Natural killer cell treated with Interleukin-12 subunit alpha and Interleukin-12 subunit beta and Interleukin-15 and Interleukin-18, amount 100 ng/mL, for 72 hours (primary cell): ENCODE measurements at regions not wholly inside any gene's neighbourhood (a gene's known extent, or its start where the extent isn't known, plus 50 kb on each side); places are given as distances from the start of the nearest gene placed in this dataset.

Source experiments
- ATAC-seq, 2 donors: fragments of 150-1000 bp; cut with Tn5 transposase in 1 of 2; sonication (Bioruptor Pico), chemical (Tn5 transposase) in 1 of 2; 2 replicates each; pipeline ENCODE4 v1.10.0; 2021
- DNase-seq: peaks from one replicate; pipeline ENCODE4 v3.0.0; 2022; ENCODE audit warnings: low spot score
- H3K27ac Mint-ChIP-seq, 2 donors: 1 replicate in 1 of 2; 2 replicates in 1 of 2; pipeline ENCODE4 v1.8.0; 2022; ENCODE audit warnings: mixed read lengths in 2 of 2, mild to moderate bottlenecking in 1 of 2, moderate library complexity in 1 of 2
- H3K27me3 Mint-ChIP-seq, 2 donors: 1 replicate in 1 of 2; 2 replicates in 1 of 2; pipeline ENCODE4 v1.8.0; 2022; ENCODE audit warnings: mixed read lengths in 2 of 2
- H3K36me3 Mint-ChIP-seq: one replicate; pipeline ENCODE4 v1.8.0; 2022; ENCODE audit warnings: mixed read lengths
- H3K4me1 Mint-ChIP-seq, 2 donors: 1 replicate in 1 of 2; 2 replicates in 1 of 2; pipeline ENCODE4 v1.8.0; 2022; ENCODE audit warnings: low read depth in 2 of 2, mixed read lengths in 2 of 2, mild to moderate bottlenecking in 1 of 2
- H3K4me3 Mint-ChIP-seq: one replicate; pipeline ENCODE4 v1.8.0; 2022; ENCODE audit warnings: mixed read lengths
- H3K9me3 Mint-ChIP-seq: 2 replicates; pipeline ENCODE4 v1.8.0; 2022; ENCODE audit warnings: mixed read lengths

GRCh38 chr15:100714749-100715342 is 112.5 kb downstream of the ASB7 start:
- ATAC-seq (no peak), DNase-seq (no peak)
- Mint-ChIP-seq H3K4me3 (no peak overlapping the region), H3K9me3 (peaks cover 3% of the 10 kb centered on the region), H3K27ac (no peak overlapping the region), H3K4me1 (peaks cover 0 to 3% of the 10 kb centered on the region in 2 donors), H3K27me3 (peaks cover 2 to 11% of the 10 kb centered on the region in 2 donors), H3K36me3 (peaks cover 5% of the 10 kb centered on the region)

GRCh38 chr15:100715571-100716455 is 113.4 kb downstream of the ASB7 start:
- Mint-ChIP-seq H3K9me3 (no peaks in the 10 kb centered on the region), H3K36me3 (no peaks in the 10 kb centered on the region), H3K27me3 (peaks cover 0 to 13% of the 10 kb centered on the region in 2 donors), H3K4me1 (no peaks in the 10 kb centered on the region), H3K27ac (no peak overlapping the region), H3K4me3 (no peak overlapping the region)
- DNase-seq (no peak), ATAC-seq (no peak)

- ATAC-seq (no peak), DNase-seq (no peak)
- no peaks in the 10 kb centered on the region for H3K9me3 Mint-ChIP-seq
- peaks cover 0 to 13% of the 10 kb centered on the region in 2 donors for H3K27me3 Mint-ChIP-seq
- H3K36me3 Mint-ChIP-seq = no peaks in the 10 kb centered on the region
- H3K27ac Mint-ChIP-seq = no peak overlapping the region
- no peaks in the 10 kb centered on the region for H3K4me1 Mint-ChIP-seq
- H3K4me3 Mint-ChIP-seq = no peak overlapping the region
Measured at GRCh38 chr15:100716456-100717085, 114.2 kb downstream of the ASB7 start.

- Mint-ChIP-seq H3K27me3 (peaks cover 0 to 13% of the 10 kb centered on the region in 2 donors), H3K36me3 (no peaks in the 10 kb centered on the region), H3K4me3 (no peak overlapping the region), H3K4me1 (no peaks in the 10 kb centered on the region), H3K9me3 (no peaks in the 10 kb centered on the region), H3K27ac (no peak overlapping the region)
- DNase-seq = no peak
- ATAC-seq = no peak
Measured at GRCh38 chr15:100717596-100717995, 115.2 kb downstream of the ASB7 start.

- H3K27ac Mint-ChIP-seq = no peak overlapping the region
- DNase-seq (no peak), ATAC-seq (no peak)
- H3K27me3 Mint-ChIP-seq = peaks cover 6 to 13% of the 10 kb centered on the region in 2 donors
- H3K4me3 Mint-ChIP-seq = no peak overlapping the region
- H3K36me3 Mint-ChIP-seq = no peaks in the 10 kb centered on the region
- H3K4me1 Mint-ChIP-seq = no peaks in the 10 kb centered on the region
- H3K9me3 Mint-ChIP-seq = no peaks in the 10 kb centered on the region
Measured at GRCh38 chr15:100718075-100718980, 115.9 kb downstream of the ASB7 start.

- Mint-ChIP-seq H3K27ac (no peak overlapping the region), H3K27me3 (peaks cover 9 to 13% of the 10 kb centered on the region in 2 donors), H3K4me3 (no peak overlapping the region), H3K4me1 (no peaks in the 10 kb centered on the region), H3K36me3 (no peaks in the 10 kb centered on the region), H3K9me3 (no peaks in the 10 kb centered on the region)
- DNase-seq (no peak), ATAC-seq (peak in 1 of 2 donors; percentile 25)
Measured at GRCh38 chr15:100720406-100720967, 118.1 kb downstream of the ASB7 start.

GRCh38 chr15:100721758-100722550 is 119.6 kb downstream of the ASB7 start:
- H3K9me3 Mint-ChIP-seq = no peaks in the 10 kb centered on the region
- DNase-seq = no peak
- peaks cover 9 to 11% of the 10 kb centered on the region in 2 donors for H3K27me3 Mint-ChIP-seq
- ATAC-seq = no peak
- H3K4me3 Mint-ChIP-seq = no peak overlapping the region
- H3K27ac Mint-ChIP-seq = no peak overlapping the region
- H3K4me1 Mint-ChIP-seq = no peaks in the 10 kb centered on the region
- no peaks in the 10 kb centered on the region for H3K36me3 Mint-ChIP-seq

- Mint-ChIP-seq H3K9me3 (no peaks in the 10 kb centered on the region), H3K36me3 (no peaks in the 10 kb centered on the region)
- ATAC-seq = no peak
Measured at GRCh38 chr15:100722551-100723314, 120.3 kb downstream of the ASB7 start.

GRCh38 chr15:100723315-100723801 is 121.0 kb downstream of the ASB7 start:
- H3K36me3 Mint-ChIP-seq = no peaks in the 10 kb centered on the region
- no peak for ATAC-seq
- no peak overlapping the region for H3K27ac Mint-ChIP-seq
- H3K4me1 Mint-ChIP-seq = no peaks in the 10 kb centered on the region
- H3K4me3 Mint-ChIP-seq = no peak overlapping the region
- H3K27me3 Mint-ChIP-seq = peaks cover 7 to 9% of the 10 kb centered on the region in 2 donors
- DNase-seq = no peak
- H3K9me3 Mint-ChIP-seq = no peaks in the 10 kb centered on the region

More at GRCh38 chr15:100722551-100723314, 120.3 kb downstream of the ASB7 start:
- H3K27me3 Mint-ChIP-seq = peaks cover 9 to 11% of the 10 kb centered on the region in 2 donors
- H3K4me1 Mint-ChIP-seq = no peaks in the 10 kb centered on the region
- no peak overlapping the region for H3K4me3 Mint-ChIP-seq
- H3K27ac Mint-ChIP-seq = no peak overlapping the region
- DNase-seq = no peak

- no peaks in the 10 kb centered on the region for H3K9me3 Mint-ChIP-seq
- no peak overlapping the region for H3K4me3 Mint-ChIP-seq
- peak in 1 of 2 donors; percentile 14 for ATAC-seq
- H3K27me3 Mint-ChIP-seq = peaks cover 3 to 9% of the 10 kb centered on the region in 2 donors
- H3K27ac Mint-ChIP-seq = no peak overlapping the region
- H3K4me1 Mint-ChIP-seq = no peaks in the 10 kb centered on the region
- H3K36me3 Mint-ChIP-seq = no peaks in the 10 kb centered on the region
- DNase-seq = no peak
Measured at GRCh38 chr15:100725121-100726069, 123.0 kb downstream of the ASB7 start.

GRCh38 chr15:100726070-100726420 is 123.7 kb downstream of the ASB7 start:
- DNase-seq (no peak), ATAC-seq (no peak)
- Mint-ChIP-seq H3K36me3 (no peaks in the 10 kb centered on the region), H3K4me3 (no peak overlapping the region), H3K27ac (no peak overlapping the region), H3K27me3 (peaks cover 0 to 9% of the 10 kb centered on the region in 2 donors), H3K9me3 (no peaks in the 10 kb centered on the region), H3K4me1 (no peaks in the 10 kb centered on the region)
